Ishikawa (cell line): ENCODE measurements at regions not wholly inside any gene's neighbourhood (a gene's known extent, or its start where the extent isn't known, plus 50 kb on each side); places are given as distances from the start of the nearest gene placed in this dataset.

Experiments
- CREB1 ChIP-seq: IDR thresholded peaks from 2 replicates; pipeline ENCODE4 v1.6.1; 2012; ENCODE audit warnings: low read depth
- EP300 ChIP-seq: IDR thresholded peaks from 2 replicates; pipeline ENCODE4 v1.6.1; 2012; ENCODE audit warnings: borderline replicate concordance
- FOXM1 ChIP-seq: IDR thresholded peaks from 2 replicates; pipeline ENCODE4 v1.6.1; 2012; ENCODE audit warnings: low read depth, borderline replicate concordance
- NFIC ChIP-seq: IDR thresholded peaks from 2 replicates; pipeline ENCODE4 v1.6.1; 2012
- RAD21 ChIP-seq: IDR thresholded peaks from 2 replicates; pipeline ENCODE4 v1.6.1; 2012; ENCODE audit warnings: low read depth
- TCF12 ChIP-seq: IDR thresholded peaks from 2 replicates; pipeline ENCODE4 v1.6.1; 2012; ENCODE audit warnings: low read depth
- TEAD4 ChIP-seq: IDR thresholded peaks from 2 replicates; pipeline ENCODE4 v1.6.1; 2012
- YY1 ChIP-seq: IDR thresholded peaks from 2 replicates; pipeline ENCODE4 v1.6.1; 2012; ENCODE audit warnings: low read depth
- ZBTB7A ChIP-seq: IDR thresholded peaks from 2 replicates; pipeline ENCODE4 v1.6.1; 2012; ENCODE audit warnings: low read depth
- TF ChIP-seq, protein P1 (sequence below): IDR thresholded peaks from 2 replicates; pipeline ENCODE4 v1.6.1; 2012; ENCODE audit warnings: low read depth, mild to moderate bottlenecking
- TF ChIP-seq, protein P2 (sequence below): IDR thresholded peaks from 2 replicates; pipeline ENCODE4 v1.6.1; 2012
- TF ChIP-seq, protein P3 (sequence below): IDR thresholded peaks from 2 replicates; pipeline ENCODE4 v1.6.1; 2012

DNA sequence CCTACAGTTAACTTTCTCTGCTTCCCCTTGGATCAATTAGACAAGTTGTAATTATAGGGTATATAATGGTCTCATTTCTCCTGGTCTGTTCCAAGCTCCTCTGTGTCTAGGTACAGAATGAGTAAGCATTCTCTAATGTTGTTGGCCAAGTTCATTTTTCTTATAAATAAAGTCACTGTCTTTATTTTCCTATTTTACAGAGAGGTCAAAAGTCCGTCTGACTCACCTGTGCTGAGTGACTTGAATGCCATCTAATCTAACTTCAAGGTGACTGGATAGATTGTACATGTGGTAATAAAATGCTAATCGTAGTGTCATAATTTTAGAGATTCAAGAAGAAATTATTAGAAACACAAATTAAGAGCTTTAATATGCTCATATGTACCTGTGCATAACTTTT lies 500.2 kb downstream of the PDCD6IP start:
- TF ChIP-seq TEAD4 (no peak), EP300 (no peak), FOXM1 (no peak), NFIC (no peak), RAD21 (no peak), CREB1 (no peak), TCF12 (no peak), YY1 (no peak), ZBTB7A (no peak)
- TF ChIP-seq, protein P1, sequence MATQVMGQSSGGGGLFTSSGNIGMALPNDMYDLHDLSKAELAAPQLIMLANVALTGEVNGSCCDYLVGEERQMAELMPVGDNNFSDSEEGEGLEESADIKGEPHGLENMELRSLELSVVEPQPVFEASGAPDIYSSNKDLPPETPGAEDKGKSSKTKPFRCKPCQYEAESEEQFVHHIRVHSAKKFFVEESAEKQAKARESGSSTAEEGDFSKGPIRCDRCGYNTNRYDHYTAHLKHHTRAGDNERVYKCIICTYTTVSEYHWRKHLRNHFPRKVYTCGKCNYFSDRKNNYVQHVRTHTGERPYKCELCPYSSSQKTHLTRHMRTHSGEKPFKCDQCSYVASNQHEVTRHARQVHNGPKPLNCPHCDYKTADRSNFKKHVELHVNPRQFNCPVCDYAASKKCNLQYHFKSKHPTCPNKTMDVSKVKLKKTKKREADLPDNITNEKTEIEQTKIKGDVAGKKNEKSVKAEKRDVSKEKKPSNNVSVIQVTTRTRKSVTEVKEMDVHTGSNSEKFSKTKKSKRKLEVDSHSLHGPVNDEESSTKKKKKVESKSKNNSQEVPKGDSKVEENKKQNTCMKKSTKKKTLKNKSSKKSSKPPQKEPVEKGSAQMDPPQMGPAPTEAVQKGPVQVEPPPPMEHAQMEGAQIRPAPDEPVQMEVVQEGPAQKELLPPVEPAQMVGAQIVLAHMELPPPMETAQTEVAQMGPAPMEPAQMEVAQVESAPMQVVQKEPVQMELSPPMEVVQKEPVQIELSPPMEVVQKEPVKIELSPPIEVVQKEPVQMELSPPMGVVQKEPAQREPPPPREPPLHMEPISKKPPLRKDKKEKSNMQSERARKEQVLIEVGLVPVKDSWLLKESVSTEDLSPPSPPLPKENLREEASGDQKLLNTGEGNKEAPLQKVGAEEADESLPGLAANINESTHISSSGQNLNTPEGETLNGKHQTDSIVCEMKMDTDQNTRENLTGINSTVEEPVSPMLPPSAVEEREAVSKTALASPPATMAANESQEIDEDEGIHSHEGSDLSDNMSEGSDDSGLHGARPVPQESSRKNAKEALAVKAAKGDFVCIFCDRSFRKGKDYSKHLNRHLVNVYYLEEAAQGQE = no peak
- TF ChIP-seq, protein P2, sequence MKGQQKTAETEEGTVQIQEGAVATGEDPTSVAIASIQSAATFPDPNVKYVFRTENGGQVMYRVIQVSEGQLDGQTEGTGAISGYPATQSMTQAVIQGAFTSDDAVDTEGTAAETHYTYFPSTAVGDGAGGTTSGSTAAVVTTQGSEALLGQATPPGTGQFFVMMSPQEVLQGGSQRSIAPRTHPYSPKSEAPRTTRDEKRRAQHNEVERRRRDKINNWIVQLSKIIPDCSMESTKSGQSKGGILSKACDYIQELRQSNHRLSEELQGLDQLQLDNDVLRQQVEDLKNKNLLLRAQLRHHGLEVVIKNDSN = no peak
- TF ChIP-seq, protein P3, sequence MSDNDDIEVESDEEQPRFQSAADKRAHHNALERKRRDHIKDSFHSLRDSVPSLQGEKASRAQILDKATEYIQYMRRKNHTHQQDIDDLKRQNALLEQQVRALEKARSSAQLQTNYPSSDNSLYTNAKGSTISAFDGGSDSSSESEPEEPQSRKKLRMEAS = no peak
